OCI-LY7 (cell line): ENCODE measurements at regions not wholly inside any gene's neighbourhood (a gene's known extent, or its start where the extent isn't known, plus 50 kb on each side); places are given as distances from the start of the nearest gene placed in this dataset.
A peak's percentile ranks its signal among the peaks of the same experiment; 100 is the strongest.

Source experiments
- BruUV-seq: library from RNA; stranded (reverse); fragments of 400-500 nt; replicated peaks from 2 replicates; lab custom pipeline; 2021; lab: Mats Ljungman, UMichigan
- CTCF ChIA-PET: fragments of 300-600 bp; sonication (Branson Sonifier 250); formaldehyde crosslinking; loops from one replicate; lab custom pipeline; 2022; ENCODE audit warnings: antibody characterized with exemption; ENCODE audit not compliant: unreplicated experiment; lab: Charles Lee
- POLR2A ChIA-PET: fragments of 300-600 bp; sonication (Branson Sonifier 250); formaldehyde crosslinking; loops from one replicate; lab custom pipeline; 2022; ENCODE audit warnings: antibody characterized with exemption; lab: Charles Lee
- DNase-seq: peaks from one replicate; pipeline ENCODE4 v3.0.0-alpha.2; 2015; ENCODE audit warnings: low spot score
- H2AFZ ChIP-seq: fragments of 200-600 bp; sonication (generic), shearing (Covaris generic); 2 replicates; pipeline ENCODE4 v1.6.1; 2014; ENCODE audit warnings: mild to moderate bottlenecking, antibody characterized with exemption, low read length, moderate library complexity
- H3K27ac ChIP-seq: fragments of 200-600 bp; sonication (generic); 2 replicates; pipeline ENCODE4 v1.5.1; 2014; ENCODE audit warnings: mixed run types, low read depth, mild to moderate bottlenecking, moderate library complexity, low read length, inconsistent platforms; ENCODE audit not compliant: poor library complexity, severe bottlenecking
- H3K36me3 ChIP-seq: fragments of 200-600 bp; sonication (generic); 2 replicates; pipeline ENCODE4 v1.6.1; 2014; ENCODE audit warnings: mild to moderate bottlenecking, antibody characterized with exemption, low read length, moderate library complexity, mixed read lengths; ENCODE audit not compliant: insufficient read depth
- H3K4me1 ChIP-seq: fragments of 200-600 bp; sonication (generic); 2 replicates; pipeline ENCODE4 v1.5.1; 2014; ENCODE audit warnings: mild to moderate bottlenecking, low read length; ENCODE audit not compliant: insufficient read depth, poor library complexity, severe bottlenecking
- H3K4me2 ChIP-seq: fragments of 200-600 bp; sonication (generic); 2 replicates; pipeline ENCODE4 v1.6.1; 2014; ENCODE audit warnings: mild to moderate bottlenecking, low read length
- H3K4me3 ChIP-seq: fragments of 200-600 bp; sonication (generic); 2 replicates; pipeline ENCODE4 v1.5.1; 2014; ENCODE audit warnings: mild to moderate bottlenecking, low read depth, low read length; ENCODE audit not compliant: poor library complexity, severe bottlenecking
- H3K79me2 ChIP-seq: fragments of 200-600 bp; sonication (generic); 2 replicates; pipeline ENCODE4 v1.6.1; 2016; ENCODE audit warnings: low read depth, mild to moderate bottlenecking, low read length, moderate library complexity, mixed read lengths; ENCODE audit not compliant: insufficient read depth
- H3K9me2 ChIP-seq: fragments of 200-600 bp; sonication (generic); 2 replicates; pipeline ENCODE4 v1.6.1; 2016; ENCODE audit warnings: mild to moderate bottlenecking, low read length, mixed read lengths; ENCODE audit not compliant: insufficient read depth
- H3K9me3 ChIP-seq: fragments of 200-600 bp; sonication (generic); 2 replicates; pipeline ENCODE4 v1.6.1; 2014; ENCODE audit warnings: mild to moderate bottlenecking, mixed run types, low read length, mixed read lengths
- H4K20me1 ChIP-seq: fragments of 200-600 bp; sonication (generic); 2 replicates; pipeline ENCODE4 v1.6.1; 2014; ENCODE audit warnings: mild to moderate bottlenecking, antibody characterized with exemption, low read length, moderate library complexity, mixed read lengths; ENCODE audit not compliant: insufficient read depth
- EZH2phosphoT487 ChIP-seq: fragments of 200-600 bp; sonication (generic); IDR thresholded peaks from 2 replicates; pipeline ENCODE4 v1.6.1; 2018; ENCODE audit warnings: low read depth, borderline replicate concordance, mild to moderate bottlenecking, mixed run types, antibody characterized with exemption, low read length, moderate library complexity, mixed read lengths
- intact Hi-C: fragments of 100-400 bp; cut with micrococcal nuclease; formaldehyde crosslinking; loops from one replicate; pipeline ENCODE4 v1.10.0; 2022; ENCODE audit not compliant: unreplicated experiment
- TF ChIP-seq, protein P1 (sequence below): fragments of 200-600 bp; sonication (generic); conservative IDR thresholded peaks from 2 replicates; pipeline ENCODE4 v1.5.1; 2014; ENCODE audit warnings: mild to moderate bottlenecking, antibody characterized with exemption, low read length, moderate library complexity, mixed read lengths

DNA sequence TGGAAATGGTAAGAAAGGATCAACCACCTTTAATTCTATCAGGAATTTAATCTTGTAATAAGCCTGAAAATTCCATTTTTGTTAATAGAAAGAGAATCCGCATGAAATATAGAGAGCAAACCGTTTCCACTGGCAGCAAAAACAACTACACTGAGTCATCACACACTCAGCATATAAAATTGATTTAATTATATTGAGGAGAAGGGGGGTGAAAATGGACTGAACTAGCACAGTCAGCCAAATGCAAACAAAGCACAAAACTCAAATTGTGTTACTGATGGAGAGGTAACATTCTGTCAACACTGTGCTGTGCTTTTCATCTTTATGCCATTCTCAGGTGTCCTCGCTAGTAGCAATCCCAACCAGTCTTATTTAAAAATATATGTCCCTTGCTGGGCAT is 1583.9 kb downstream of the MRPL39 start:
- Histone ChIP-seq H3K36me3 (no peaks in the 10 kb centered on the region), H3K4me3 (no peak overlapping the region), H3K27ac (no peak overlapping the region), H3K9me3 (peaks cover 12% of the 10 kb centered on the region; the same call in 1 of the 2 replicates), H2AFZ (no peak overlapping the region), H3K4me2 (no peak overlapping the region), H3K4me1 (no peaks in the 10 kb centered on the region), H3K9me2 (no peaks in the 10 kb centered on the region), H4K20me1 (no peaks in the 10 kb centered on the region), H3K79me2 (no peaks in the 10 kb centered on the region)
- no TSS peak for BruUV-seq
- intact Hi-C loops, result no loop called here
- ChIA-PET CTCF (no interaction called here), POLR2A (no interaction called here)
- TF ChIP-seq EZH2phosphoT487, result no peak
- TF ChIP-seq, protein P1, sequence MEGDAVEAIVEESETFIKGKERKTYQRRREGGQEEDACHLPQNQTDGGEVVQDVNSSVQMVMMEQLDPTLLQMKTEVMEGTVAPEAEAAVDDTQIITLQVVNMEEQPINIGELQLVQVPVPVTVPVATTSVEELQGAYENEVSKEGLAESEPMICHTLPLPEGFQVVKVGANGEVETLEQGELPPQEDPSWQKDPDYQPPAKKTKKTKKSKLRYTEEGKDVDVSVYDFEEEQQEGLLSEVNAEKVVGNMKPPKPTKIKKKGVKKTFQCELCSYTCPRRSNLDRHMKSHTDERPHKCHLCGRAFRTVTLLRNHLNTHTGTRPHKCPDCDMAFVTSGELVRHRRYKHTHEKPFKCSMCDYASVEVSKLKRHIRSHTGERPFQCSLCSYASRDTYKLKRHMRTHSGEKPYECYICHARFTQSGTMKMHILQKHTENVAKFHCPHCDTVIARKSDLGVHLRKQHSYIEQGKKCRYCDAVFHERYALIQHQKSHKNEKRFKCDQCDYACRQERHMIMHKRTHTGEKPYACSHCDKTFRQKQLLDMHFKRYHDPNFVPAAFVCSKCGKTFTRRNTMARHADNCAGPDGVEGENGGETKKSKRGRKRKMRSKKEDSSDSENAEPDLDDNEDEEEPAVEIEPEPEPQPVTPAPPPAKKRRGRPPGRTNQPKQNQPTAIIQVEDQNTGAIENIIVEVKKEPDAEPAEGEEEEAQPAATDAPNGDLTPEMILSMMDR, result no peak
- no peak for DNase-seq

DNA sequence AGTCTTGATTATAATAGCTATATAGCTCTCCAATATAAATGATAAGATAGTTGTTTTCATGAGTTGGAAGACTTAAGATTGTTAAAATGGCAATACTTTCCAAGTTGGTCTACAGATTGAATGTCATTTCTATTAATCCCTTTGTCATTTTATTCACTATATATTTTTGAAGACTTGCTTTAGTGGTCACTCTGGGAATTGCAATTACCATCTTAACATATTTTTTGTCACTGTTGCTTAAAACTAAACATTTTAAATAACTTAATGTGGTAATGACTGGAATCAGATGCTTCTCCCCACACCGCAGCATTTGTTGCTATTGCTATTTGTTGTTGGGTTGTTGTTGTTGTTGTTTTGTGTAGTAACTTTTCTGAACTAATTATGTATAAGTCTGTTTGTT is 1592.9 kb downstream of the MRPL39 start:
- H4K20me1 ChIP-seq, result no peaks in the 10 kb centered on the region
- H3K79me2 ChIP-seq, result no peaks in the 10 kb centered on the region
- no peaks in the 10 kb centered on the region for H3K9me2 ChIP-seq
- intact Hi-C loops, result no loop called here
- H2AFZ ChIP-seq, result no peak overlapping the region
- no peak overlapping the region for H3K4me2 ChIP-seq
- POLR2A ChIA-PET, result no interaction called here
- no peaks in the 10 kb centered on the region; the same call in 1 of the 2 replicates for H3K9me3 ChIP-seq
- CTCF ChIA-PET, result no interaction called here
- H3K27ac ChIP-seq, result no peak overlapping the region
- no TSS peak for BruUV-seq
- TF ChIP-seq, protein P1, result peak; percentile 50
- no peak for TF ChIP-seq EZH2phosphoT487
- H3K4me1 ChIP-seq, result no peaks in the 10 kb centered on the region
- DNase-seq, result no peak
- H3K4me3 ChIP-seq, result no peak overlapping the region
- H3K36me3 ChIP-seq, result no peaks in the 10 kb centered on the region

DNA sequence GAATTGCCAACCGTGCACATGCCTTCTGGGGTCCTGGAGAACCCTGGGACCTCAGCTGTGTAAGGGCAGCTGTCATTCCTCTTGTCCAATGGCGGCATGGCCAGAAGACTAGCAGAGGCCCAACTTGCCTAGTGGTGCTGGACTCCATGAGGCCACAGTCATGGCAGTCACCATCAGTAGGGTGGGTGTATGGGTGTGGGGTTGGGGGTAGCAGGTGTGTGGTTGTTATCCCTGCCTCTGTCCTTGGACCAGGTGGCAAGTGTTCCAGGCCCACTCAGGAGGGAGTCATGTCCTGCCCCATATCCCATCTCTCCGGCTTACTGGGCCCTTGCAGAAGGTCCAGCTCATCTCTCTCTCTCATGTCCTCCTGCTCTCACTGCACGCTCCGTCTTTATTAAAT is 1596.2 kb downstream of the MRPL39 start:
- Histone ChIP-seq H3K36me3 (no peaks in the 10 kb centered on the region), H3K9me2 (no peaks in the 10 kb centered on the region), H3K27ac (no peak overlapping the region), H3K4me2 (no peak overlapping the region), H3K4me3 (no peak overlapping the region), H3K79me2 (no peaks in the 10 kb centered on the region), H2AFZ (no peak overlapping the region), H3K4me1 (no peaks in the 10 kb centered on the region), H4K20me1 (no peaks in the 10 kb centered on the region), H3K9me3 (peaks cover 4% of the 10 kb centered on the region; the same call in 1 of the 2 replicates)
- ChIA-PET CTCF (no interaction called here), POLR2A (no interaction called here)
- no peak for DNase-seq
- no TSS peak for BruUV-seq
- TF ChIP-seq, protein P1, result no peak
- TF ChIP-seq EZH2phosphoT487, result no peak
- intact Hi-C loops, result no loop called here
